Left lung (tissue), 4 donors: ENCODE measurements at regions not wholly inside any gene's neighbourhood (a gene's known extent, or its start where the extent isn't known, plus 50 kb on each side); places are given as distances from the start of the nearest gene placed in this dataset.

ENCODE experiments used
- ATAC-seq: fragments of 200-7000 bp; cut with Tn5 transposase; one replicate; pipeline ENCODE4 v1.9.1; 2020; ENCODE audit warnings: moderate library complexity
- DNase-seq, 4 donors: peaks; one replicate each; pipeline ENCODE4 v3.0.0-alpha.2; 2013 to 2020
- H3K27ac ChIP-seq, 2 donors: fragments of 200-600 bp; sonication (generic) in 1 of 2; one replicate each; pipeline versions ENCODE4 v1.5.0 to v1.8.0; 2020 to 2021
- H3K27me3 ChIP-seq, 2 donors: fragments of 200-600 bp; sonication (generic) in 1 of 2; one replicate each; pipeline versions ENCODE4 v1.5.0 to v1.8.0; 2020 to 2021
- H3K36me3 ChIP-seq, 2 donors: fragments of 200-600 bp; sonication (generic) in 1 of 2; one replicate each; pipeline versions ENCODE4 v1.5.0 to v1.8.0; 2020 to 2021
- H3K4me1 ChIP-seq, 2 donors: fragments of 200-600 bp; one replicate each; pipeline ENCODE4 v1.8.0; 2021
- H3K4me3 ChIP-seq, 2 donors: fragments of 200-600 bp; sonication (generic) in 1 of 2; one replicate each; pipeline versions ENCODE4 v1.5.0 to v1.8.0; 2020 to 2021; ENCODE audit warnings: mild to moderate bottlenecking in 1 of 2
- H3K9me3 ChIP-seq, 2 donors: fragments of 200-600 bp; sonication (generic) in 1 of 2; one replicate each; pipeline versions ENCODE4 v1.5.0 to v1.8.0; 2020 to 2021
- CTCF ChIP-seq, 2 donors: fragments of 200-600 bp; sonication (generic) in 1 of 2; IDR thresholded peaks; one replicate each; pipeline versions ENCODE4 v1.5.0 to v1.8.0; 2021; ENCODE audit warnings: antibody characterized with exemption in 2 of 2
- intact Hi-C, 2 donors: fragments of 100-400 bp; cut with DNase I; formaldehyde crosslinking; loops; one replicate each; pipeline versions ENCODE4 v1.11.2 to v1.14.2; 2022
- donor health status: DM: no; HTN: yes; CAD: no.
- donor health status: DM: no; HTN: no; CAD: no.

GRCh38 chr10:6938384-6938783 lies 358.3 kb upstream of the PRKCQ start:
- intact Hi-C loops: no loop called here
- no peaks in the 10 kb centered on the region for H3K36me3 ChIP-seq
- H3K27ac ChIP-seq: no peak overlapping the region
- H3K27me3 ChIP-seq: no peaks in the 10 kb centered on the region
- peaks cover 0 to 9% of the 10 kb centered on the region in 2 donors for H3K9me3 ChIP-seq
- no peaks in the 10 kb centered on the region for H3K4me1 ChIP-seq
- no peak for ATAC-seq
- no peak for DNase-seq
- TF ChIP-seq CTCF (IDR thresholded peaks at IDR 0.05): no peak
- H3K4me3 ChIP-seq: no peak overlapping the region

GRCh38 chr10:6936931-6937330 lies 356.9 kb upstream of the PRKCQ start:
- H3K36me3 ChIP-seq: no peaks in the 10 kb centered on the region
- H3K4me3 ChIP-seq: no peak overlapping the region
- H3K27me3 ChIP-seq: no peaks in the 10 kb centered on the region
- no peak for TF ChIP-seq CTCF (IDR thresholded peaks at IDR 0.05)
- no peak overlapping the region for H3K27ac ChIP-seq
- ATAC-seq: no peak
- no peak for DNase-seq
- intact Hi-C loops: no loop called here
- peaks cover 0 to 9% of the 10 kb centered on the region in 2 donors for H3K9me3 ChIP-seq
- no peaks in the 10 kb centered on the region for H3K4me1 ChIP-seq

GRCh38 chr10:6929148-6929830 lies 349.2 kb upstream of the PRKCQ start:
- H3K4me1 ChIP-seq: peaks cover 0 to 30% of the 10 kb centered on the region in 2 donors
- no peaks in the 10 kb centered on the region for H3K27me3 ChIP-seq
- no peak for ATAC-seq
- H3K27ac ChIP-seq: peak overlapping the region in 1 of 2 donors; percentile 88
- no peaks in the 10 kb centered on the region for H3K9me3 ChIP-seq
- DNase-seq: no peak
- intact Hi-C loops: no loop called here
- no peak for TF ChIP-seq CTCF (IDR thresholded peaks at IDR 0.05)
- H3K36me3 ChIP-seq: no peaks in the 10 kb centered on the region
- H3K4me3 ChIP-seq: no peak overlapping the region

- peak overlapping the region in 1 of 2 donors; percentile 88 for H3K27ac ChIP-seq
Observed at GRCh38 chr10:6928586-6928985, 348.5 kb upstream of the PRKCQ start.

GRCh38 chr10:6926971-6927370 lies 346.9 kb upstream of the PRKCQ start:
- H3K4me1 ChIP-seq: peaks cover 0 to 30% of the 10 kb centered on the region in 2 donors
- H3K36me3 ChIP-seq: no peaks in the 10 kb centered on the region
- H3K9me3 ChIP-seq: no peaks in the 10 kb centered on the region
- no peak for TF ChIP-seq CTCF (IDR thresholded peaks at IDR 0.05)
- no peak overlapping the region for H3K4me3 ChIP-seq
- peak; percentile 44 for ATAC-seq
- no peaks in the 10 kb centered on the region for H3K27me3 ChIP-seq
- intact Hi-C loops: no loop called here
- H3K27ac ChIP-seq: peak overlapping the region in 1 of 2 donors; percentile 88
- no peak for DNase-seq

More at GRCh38 chr10:6928586-6928985, 348.5 kb upstream of the PRKCQ start:
- no peak overlapping the region for H3K4me3 ChIP-seq
- intact Hi-C loops: no loop called here
- DNase-seq (no peak), ATAC-seq (no peak)
- H3K4me1 ChIP-seq: peaks cover 0 to 30% of the 10 kb centered on the region in 2 donors
- no peaks in the 10 kb centered on the region for H3K9me3 ChIP-seq
- TF ChIP-seq CTCF (IDR thresholded peaks at IDR 0.05): no peak
- no peaks in the 10 kb centered on the region for H3K36me3 ChIP-seq
- no peaks in the 10 kb centered on the region for H3K27me3 ChIP-seq
